ENCODE measurements at regions not wholly inside any gene's neighbourhood (a gene's known extent, or its start where the extent isn't known, plus 50 kb on each side); places are given as distances from the start of the nearest gene placed in this dataset.

DNA sequence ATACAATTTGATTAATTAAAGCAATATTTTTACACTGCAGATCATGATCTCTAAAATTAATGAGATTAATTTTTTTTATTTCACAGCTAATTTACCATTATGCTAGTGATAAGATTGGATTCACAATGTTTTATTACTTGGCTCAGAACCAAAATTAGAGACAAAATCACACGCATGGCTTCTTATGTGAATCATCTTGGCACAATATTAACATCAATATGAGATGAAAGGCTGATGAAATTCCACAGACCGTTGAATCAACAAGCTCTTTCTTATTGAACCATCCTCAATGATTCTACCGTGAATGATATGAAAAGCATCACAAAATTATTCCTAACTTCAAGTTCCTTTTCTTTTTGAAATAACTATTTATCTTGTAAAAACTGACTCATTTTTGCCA, 544.9 kb downstream of the KCNT2 start:
- Histone ChIP-seq H3K79me2 (ENCODE audit: control insufficient read depth, insufficient read depth, low read length) (no peaks in the 10 kb centered on the region), H3K4me1 (replicated peaks in 1 of 2; ENCODE audit: control insufficient read depth in 2 of 2, insufficient read depth in 2 of 2, low read length in 2 of 2) (no peaks in the 10 kb centered on the region), H3K9ac (ENCODE audit: insufficient read depth in 1 of 2, low read depth in 2 of 2, low read length in 2 of 2) (no peak overlapping the region), H2AFZ (ENCODE audit: low read depth, low read length) (no peak overlapping the region), H3K4me3 (no peak overlapping the region), H3K9me1 (ENCODE audit: control insufficient read depth, insufficient read depth, low read length) (no peaks in the 10 kb centered on the region), H3K4me2 (ENCODE audit: insufficient read depth, low read length) (no peak overlapping the region), H3K9me3 (replicated peaks; ENCODE audit: control insufficient read depth, insufficient read depth, low read depth, low read length) (no peaks in the 10 kb centered on the region), H3K27me3 (ENCODE audit: control insufficient read depth in 2 of 2, insufficient read depth in 2 of 2, low read length in 2 of 2) (no peaks in the 10 kb centered on the region), H3K27ac (ENCODE audit: extremely low read depth, low read depth, low read length) (no peak overlapping the region), H4K20me1 (replicated peaks; ENCODE audit: control insufficient read depth, insufficient read depth, low read length) (no peaks in the 10 kb centered on the region), H3K36me3 (ENCODE audit: control insufficient read depth, insufficient read depth, low read length) (no peaks in the 10 kb centered on the region)
- FAIRE-seq: no peak
- no TSS peak for BruUV-seq (replicated peaks)
- ATAC-seq: no peak
- in situ Hi-C loops (cut with MboI) (no loop called here), intact Hi-C loops (cut with micrococcal nuclease) (no loop called here)
- POLR2A ChIA-PET: no interaction called here
- TF ChIP-seq ZNF347 (CRISPR knock-in tag; IDR thresholded peaks at IDR 0.05; ENCODE audit: low read depth) (no peak), ZNF121 (CRISPR knock-in tag; conservative IDR thresholded peaks at IDR 0.05) (no peak), MAFK (IDR thresholded peaks at IDR 0.05; ENCODE audit: low read length) (no peak), BACH1 (tag; IDR thresholded peaks at IDR 0.05) (no peak), TFAP4 (CRISPR knock-in tag; IDR thresholded peaks at IDR 0.05; ENCODE audit: borderline replicate concordance) (no peak)
- TF ChIP-seq, protein P1, sequence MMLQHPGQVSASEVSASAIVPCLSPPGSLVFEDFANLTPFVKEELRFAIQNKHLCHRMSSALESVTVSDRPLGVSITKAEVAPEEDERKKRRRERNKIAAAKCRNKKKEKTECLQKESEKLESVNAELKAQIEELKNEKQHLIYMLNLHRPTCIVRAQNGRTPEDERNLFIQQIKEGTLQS (IDR thresholded peaks at IDR 0.05): no peak
- TF ChIP-seq, protein P1 (CRISPR knock-in tag; conservative IDR thresholded peaks at IDR 0.05): no peak
- CTCF ChIA-PET (ENCODE audit: low intra/inter-chr PET ratio): no interaction called here
- 11% methylated on average over 3 of the region's 3 CpGs for WGBS (ENCODE audit: insufficient coverage, low coverage, missing lambda C conversion rate)
- DNase-seq (ENCODE audit: extremely low read depth in 1 of 4, low spot score in 3 of 4): no peak

Data from K562 (cell line).